GM18909 (cell line): ENCODE measurements at regions not wholly inside any gene's neighbourhood (a gene's known extent, or its start where the extent isn't known, plus 50 kb on each side); places are given as distances from the start of the nearest gene placed in this dataset.
"Not testable (repeated sequence)": the region's sequence is repeated elsewhere in the genome, so short reads cannot be mapped to it uniquely, and the experiment has no call there.

Source experiments
- ATAC-seq: cut with Tn5 transposase; IDR thresholded peaks from one replicate; pipeline ENCODE4 v1.9.1; 2021; ENCODE audit warnings: mild to moderate bottlenecking; ENCODE audit not compliant: unreplicated experiment, poor library complexity

DNA sequence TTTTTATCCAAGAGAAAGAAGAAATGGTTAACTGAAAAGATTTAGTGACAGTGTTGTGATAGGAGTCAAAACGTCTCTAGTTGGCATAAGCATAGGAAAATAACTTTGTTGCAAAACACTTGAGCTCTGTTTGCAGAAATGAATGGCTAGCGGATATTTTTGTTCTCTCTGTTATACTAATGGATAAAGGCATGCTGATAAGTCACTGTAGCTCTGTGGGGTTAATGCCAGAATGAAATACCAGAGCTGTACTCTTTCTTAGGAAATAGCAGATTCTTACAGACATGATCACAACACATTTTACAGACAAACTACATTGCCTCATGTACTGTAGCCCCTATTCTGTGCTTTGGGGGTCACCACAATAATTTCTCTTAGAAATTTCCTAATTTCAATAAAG lies 202.8 kb downstream of the DMRTA1 start:
- ATAC-seq, result no peak

DNA sequence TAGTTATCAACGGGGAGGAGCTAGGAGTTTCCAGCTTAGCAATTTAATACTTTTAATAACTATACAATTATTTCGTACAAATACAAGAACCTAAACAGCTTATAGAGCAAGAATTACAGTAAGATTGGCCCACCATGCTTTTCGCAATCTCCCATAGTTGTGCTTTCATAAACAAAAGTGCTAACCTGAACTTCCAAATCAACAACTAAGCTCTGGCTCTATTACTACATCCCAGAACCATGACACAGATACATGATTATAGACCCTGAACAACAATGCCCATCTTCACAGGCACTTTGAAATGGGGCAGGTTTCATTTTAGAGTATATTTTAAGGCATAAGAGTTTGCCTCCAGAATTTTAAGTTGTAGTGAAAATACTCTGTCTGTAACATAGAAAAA lies 203.5 kb downstream of the DMRTA1 start:
- no peak for ATAC-seq

DNA sequence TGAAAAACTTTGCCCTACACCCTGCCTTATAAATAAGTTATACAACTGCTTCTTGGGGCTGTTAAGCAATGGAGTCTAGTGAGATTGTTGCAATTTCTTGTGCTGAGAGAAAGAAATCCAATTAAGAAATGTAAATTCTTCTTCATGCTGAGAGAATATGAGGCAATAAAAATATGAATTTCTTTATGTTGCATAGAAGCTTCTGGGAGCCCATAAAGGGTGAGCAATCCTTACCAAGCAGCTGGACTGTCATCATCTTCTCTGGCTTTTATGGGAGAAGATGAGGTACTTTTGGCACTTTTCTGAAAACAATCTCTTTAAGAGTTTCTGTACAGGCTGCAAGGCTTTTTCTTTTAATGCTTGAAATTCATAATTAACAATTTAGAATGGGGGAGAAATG lies 204.3 kb downstream of the DMRTA1 start:
- no peak for ATAC-seq

- ATAC-seq, result no peak
Measured at GRCh38 chr9:22654833-22655232, 208.2 kb downstream of the DMRTA1 start.

DNA sequence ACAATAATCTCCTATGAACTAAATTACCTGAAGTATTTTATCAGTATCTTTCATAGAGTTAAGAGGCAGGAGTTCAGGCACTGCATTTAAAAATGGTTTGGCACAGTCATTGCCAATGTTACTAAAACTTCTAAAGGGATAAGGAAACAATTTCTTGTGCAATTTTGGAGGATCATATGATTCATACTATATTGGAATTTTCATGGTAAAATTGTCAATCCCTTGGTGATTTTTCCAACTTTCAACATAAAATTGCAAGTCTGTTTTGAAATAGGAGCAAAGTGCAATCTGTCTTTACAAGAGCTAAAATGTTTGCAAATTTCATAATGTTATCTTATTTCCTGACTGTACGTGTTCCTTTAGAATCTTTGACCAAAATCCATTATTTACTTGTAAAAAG lies 211.1 kb downstream of the DMRTA1 start:
- no peak for ATAC-seq

DNA sequence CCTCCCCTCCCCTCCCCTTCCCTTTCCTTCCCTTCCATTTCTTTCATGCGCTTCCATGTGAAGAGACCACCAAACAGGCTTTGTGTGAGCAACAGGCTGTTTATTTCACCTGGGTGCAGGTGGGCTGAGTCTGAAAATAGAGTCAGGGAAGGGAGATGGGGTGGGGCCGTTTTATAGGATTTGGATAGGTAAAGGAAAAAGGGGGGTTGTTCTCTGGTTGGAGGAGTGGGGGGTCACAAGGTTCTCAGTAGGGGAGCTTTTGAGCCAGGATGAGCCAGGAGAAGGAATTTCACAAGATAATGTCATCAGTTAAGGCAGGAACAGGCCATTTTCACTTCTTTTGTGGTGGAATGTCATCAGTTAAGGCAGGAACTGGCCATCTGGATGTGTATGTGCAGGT lies 211.9 kb downstream of the DMRTA1 start:
- ATAC-seq, result not testable (repeated sequence)

- ATAC-seq, result no peak
Measured at GRCh38 chr9:22682536-22682935, 235.9 kb downstream of the DMRTA1 start.

- no peak for ATAC-seq
Measured at GRCh38 chr9:22682961-22683699, 236.5 kb downstream of the DMRTA1 start.

DNA sequence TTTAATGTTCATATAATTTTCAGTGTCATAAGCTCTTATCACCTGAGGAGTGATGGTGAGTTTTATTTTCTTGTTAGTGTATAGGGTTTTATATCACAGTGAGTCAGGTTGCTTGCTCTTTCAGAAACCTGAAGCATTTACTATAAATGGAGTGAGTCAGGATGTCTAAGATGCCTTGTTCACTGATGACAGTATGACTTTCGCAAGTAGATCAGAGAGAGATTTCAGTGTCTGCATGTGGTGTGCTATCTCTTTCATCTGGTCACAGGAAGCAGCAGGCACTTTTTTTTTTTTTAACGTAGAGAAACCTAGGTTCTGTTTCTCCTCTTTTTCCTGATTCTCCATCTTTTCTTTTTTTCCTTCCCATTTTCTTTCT lies 237.1 kb downstream of the DMRTA1 start:
- ATAC-seq, result no peak

GRCh38 chr9:22693156-22693555 lies 246.5 kb downstream of the DMRTA1 start:
- ATAC-seq, result no peak

DNA sequence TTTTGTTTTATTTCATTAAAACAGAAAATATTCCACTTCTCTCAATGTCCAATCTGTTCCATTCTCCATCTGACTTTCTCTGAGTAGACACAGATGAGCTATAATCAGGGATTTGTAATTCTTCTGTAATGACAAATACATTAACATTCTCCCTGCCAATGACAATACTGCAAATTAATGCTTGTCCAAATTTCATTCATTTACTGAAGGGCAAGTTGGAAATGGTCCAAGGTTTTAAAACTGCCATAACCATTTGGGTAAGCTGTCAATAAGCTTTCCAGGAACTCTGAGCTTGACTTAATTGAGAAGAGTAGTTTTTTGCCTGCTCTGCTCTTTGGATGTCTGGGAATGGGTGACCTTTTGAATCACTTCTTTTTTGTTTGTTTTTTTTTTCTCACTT lies 253.5 kb downstream of the DMRTA1 start:
- no peak for ATAC-seq

GRCh38 chr9:22718653-22719052 lies 272.0 kb downstream of the DMRTA1 start:
- no peak for ATAC-seq

GRCh38 chr9:22722492-22722891 lies 275.9 kb downstream of the DMRTA1 start:
- no peak for ATAC-seq

DNA sequence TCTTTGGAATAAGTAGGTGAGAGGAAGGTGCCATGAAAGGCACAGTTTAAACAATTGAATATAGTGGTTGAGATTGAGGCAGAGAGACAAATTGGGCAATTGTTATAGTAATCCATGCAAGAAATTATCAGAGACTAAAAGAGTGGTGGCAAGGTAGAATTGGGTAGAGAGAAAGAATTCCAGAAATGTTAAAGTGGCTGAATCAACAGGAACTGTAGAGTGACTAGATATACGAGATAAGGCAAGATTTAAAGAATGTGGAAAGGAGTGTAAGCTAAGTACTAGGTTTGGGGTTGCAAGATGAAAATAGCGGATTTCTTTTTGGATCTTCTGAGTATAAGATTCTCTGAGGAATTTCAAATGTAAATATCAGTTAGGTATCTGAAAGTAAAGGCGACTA lies 285.2 kb downstream of the DMRTA1 start:
- no peak for ATAC-seq

GRCh38 chr9:22739712-22740111 lies 293.1 kb downstream of the DMRTA1 start:
- no peak for ATAC-seq

DNA sequence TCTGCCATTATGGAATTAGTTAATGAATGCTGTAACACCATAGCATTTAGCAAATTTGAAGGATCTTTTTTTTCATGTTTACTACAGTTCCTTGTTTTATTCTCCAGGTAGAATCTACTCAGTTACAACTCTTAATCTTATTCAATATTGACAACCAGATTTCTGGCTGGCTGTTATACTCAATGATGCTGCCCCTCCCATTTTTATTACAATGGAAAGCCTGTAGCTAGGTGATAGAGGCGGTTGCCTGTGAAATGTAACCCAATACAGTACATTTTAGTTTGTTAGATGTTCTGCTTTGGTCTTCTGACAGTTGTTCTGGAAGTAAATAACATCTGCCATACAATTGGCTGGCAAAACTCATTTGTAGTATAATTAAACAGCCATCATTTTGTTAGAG lies 294.2 kb downstream of the DMRTA1 start:
- no peak for ATAC-seq

- ATAC-seq, result no peak
Measured at GRCh38 chr9:22742401-22742800, 295.8 kb downstream of the DMRTA1 start.

- ATAC-seq, result no peak
Measured at GRCh38 chr9:22773501-22774220, 327.0 kb downstream of the DMRTA1 start.

GRCh38 chr9:22790329-22790728 lies 343.7 kb downstream of the DMRTA1 start:
- ATAC-seq, result no peak

DNA sequence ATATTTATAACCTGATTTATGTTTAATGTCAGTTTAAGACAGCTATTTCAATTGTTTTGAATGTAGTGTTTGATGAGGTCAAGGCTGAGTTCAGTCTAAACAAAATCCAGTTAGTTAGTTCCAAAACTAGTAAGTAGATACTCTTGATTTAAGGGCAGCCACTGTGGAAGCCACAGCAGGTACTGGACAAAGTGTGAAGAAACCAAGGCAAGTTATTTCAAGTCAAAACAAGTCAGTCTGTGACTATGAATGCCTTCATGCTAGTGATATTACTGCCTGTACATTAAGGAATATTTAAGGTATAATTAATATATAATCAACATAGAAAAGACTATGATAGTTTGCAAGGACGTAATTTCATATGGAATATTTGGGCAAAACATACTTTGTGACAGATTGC lies 362.3 kb downstream of the DMRTA1 start:
- ATAC-seq, result no peak

- ATAC-seq, result no peak
Measured at GRCh38 chr9:22809371-22809770, 362.7 kb downstream of the DMRTA1 start.

- ATAC-seq, result no peak
Measured at GRCh38 chr9:22813529-22813928, 366.9 kb downstream of the DMRTA1 start.
